CD14-positive monocyte (primary cell): ENCODE measurements at regions not wholly inside any gene's neighbourhood (a gene's known extent, or its start where the extent isn't known, plus 50 kb on each side); places are given as distances from the start of the nearest gene placed in this dataset.

ENCODE experiments used
- DNase-seq, 3 donors: peaks; one replicate each; pipeline ENCODE4 v3.0.0-alpha.2; 2011 to 2022
- H2AFZ ChIP-seq: 2 replicates; pipeline ENCODE4 v1.6.0; 2012; ENCODE audit warnings: mild to moderate bottlenecking, low read depth, low read length, inconsistent platforms; ENCODE audit not compliant: insufficient read depth, poor library complexity, severe bottlenecking
- H3K27ac ChIP-seq, 2 donors: 1 replicate in 1 of 2; 2 replicates in 1 of 2; pipeline ENCODE4 v1.5.1; 2012 to 2013; ENCODE audit warnings: low read length in 2 of 2, control low read depth in 1 of 2, inconsistent platforms in 1 of 2, low read depth in 1 of 2, mild to moderate bottlenecking in 1 of 2
- H3K27me3 ChIP-seq, 2 donors: one replicate each; pipeline versions ENCODE4 v1.6.0 to v1.6.1; 2011 to 2013; ENCODE audit warnings: low read length in 2 of 2; ENCODE audit not compliant: control insufficient read depth in 2 of 2, insufficient read depth in 2 of 2
- H3K36me3 ChIP-seq, 2 donors: replicated peaks in 1 of 2; 1 replicate in 1 of 2; 2 replicates in 1 of 2; pipeline versions ENCODE4 v1.5.1 to v1.6.1; 2012 to 2013; ENCODE audit warnings: low read length in 2 of 2, control low read depth in 1 of 2, inconsistent platforms in 1 of 2, mild to moderate bottlenecking in 1 of 2; ENCODE audit not compliant: insufficient read depth in 2 of 2, control insufficient read depth in 1 of 2
- H3K4me1 ChIP-seq, 2 donors: 1 replicate in 1 of 2; 2 replicates in 1 of 2; pipeline versions ENCODE4 v1.5.1 to v1.6.1; 2012 to 2013; ENCODE audit warnings: low read length in 2 of 2, control low read depth in 1 of 2, inconsistent platforms in 1 of 2, mild to moderate bottlenecking in 1 of 2, moderate library complexity in 1 of 2; ENCODE audit not compliant: insufficient read depth in 2 of 2, control insufficient read depth in 1 of 2
- H3K4me2 ChIP-seq: replicated peaks from 2 replicates; pipeline ENCODE3; 2012; ENCODE audit warnings: low read length, moderate library complexity, mild to moderate bottlenecking; ENCODE audit not compliant: poor library complexity, severe bottlenecking; ENCODE audit errors: extremely low read depth
- H3K4me3 ChIP-seq, 3 experiments: fragments of 200-600 bp in 1 of 3; sonication (generic) in 1 of 3; replicated peaks in 1 of 3; 1 replicate in 2 of 3; 2 replicates in 1 of 3; pipeline ENCODE4 v1.5.1; 2011 to 2013; ENCODE audit warnings: low read length in 3 of 3, mild to moderate bottlenecking in 3 of 3, control low read depth in 2 of 3, low read depth in 2 of 3, inconsistent platforms in 1 of 3, moderate library complexity in 1 of 3
- H3K79me2 ChIP-seq: 2 replicates; pipeline ENCODE4 v1.6.0; 2012; ENCODE audit warnings: mild to moderate bottlenecking, control low read depth, inconsistent platforms, low read length, moderate library complexity; ENCODE audit not compliant: insufficient read depth
- H3K9ac ChIP-seq: 2 replicates; pipeline ENCODE4 v1.6.0; 2017; ENCODE audit warnings: low read length, mild to moderate bottlenecking; ENCODE audit not compliant: insufficient read depth, poor library complexity, severe bottlenecking
- H3K9me3 ChIP-seq, 2 donors: replicated peaks in 1 of 2; 1 replicate in 1 of 2; 2 replicates in 1 of 2; pipeline versions ENCODE4 v1.5.1 to v1.6.1; 2012 to 2013; ENCODE audit warnings: low read length in 2 of 2, control low read depth in 1 of 2; ENCODE audit not compliant: control insufficient read depth in 1 of 2, insufficient read depth in 1 of 2
- H4K20me1 ChIP-seq: 2 replicates; pipeline ENCODE4 v1.6.0; 2012; ENCODE audit warnings: mild to moderate bottlenecking, low read length, control low read depth, moderate library complexity; ENCODE audit not compliant: insufficient read depth
- H3K27ac Mint-ChIP-seq, 7 donors: one replicate each; pipeline ENCODE4 v1.8.0; 2020; ENCODE audit warnings: mild to moderate bottlenecking in 7 of 7, mixed read lengths in 7 of 7, moderate library complexity in 6 of 7, inconsistent platforms in 2 of 7
- H3K27me3 Mint-ChIP-seq, 3 donors: one replicate each; pipeline ENCODE4 v1.8.0; 2021 to 2022; ENCODE audit warnings: low read depth in 3 of 3, mild to moderate bottlenecking in 3 of 3, mixed read lengths in 3 of 3, moderate library complexity in 3 of 3, inconsistent platforms in 1 of 3
- H3K36me3 Mint-ChIP-seq, 2 donors: one replicate each; pipeline ENCODE4 v1.8.0; 2020; ENCODE audit warnings: mixed read lengths in 2 of 2, inconsistent platforms in 1 of 2, mild to moderate bottlenecking in 1 of 2
- H3K4me1 Mint-ChIP-seq: one replicate; pipeline ENCODE4 v1.8.0; 2020; ENCODE audit warnings: mild to moderate bottlenecking, mixed read lengths
- H3K4me3 Mint-ChIP-seq, 2 donors: one replicate each; pipeline ENCODE4 v1.8.0; 2020; ENCODE audit warnings: mild to moderate bottlenecking in 2 of 2, mixed read lengths in 2 of 2, moderate library complexity in 1 of 2
- H3K9me3 Mint-ChIP-seq, 7 donors: one replicate each; pipeline ENCODE4 v1.8.0; 2020 to 2022; ENCODE audit warnings: mixed read lengths in 7 of 7, mild to moderate bottlenecking in 6 of 7, moderate library complexity in 6 of 7, inconsistent platforms in 2 of 7
- CTCF ChIP-seq: fragments of 200-600 bp; IDR thresholded peaks from one replicate; pipeline ENCODE4 v1.8.0; 2022; ENCODE audit warnings: antibody characterized with exemption, mild to moderate bottlenecking
- WGBS: methylation state at CpG from one replicate; pipeline ENCODE4 v1.1.5; 2013; ENCODE audit warnings: missing lambda C conversion rate; ENCODE audit not compliant: insufficient coverage; 5-methylcytosine and 5-hydroxymethylcytosine counted together
- intact Hi-C, 2 donors: fragments of 100-400 bp; cut with micrococcal nuclease; formaldehyde crosslinking; loops; one replicate each; pipeline versions ENCODE4 v1.15.0 to v1.15.1; 2023

- Mint-ChIP-seq H3K27ac (no peak overlapping the region), H3K27me3 (peaks cover 0 to 8% (median 0%) of the 10 kb centered on the region in 3 donors), H3K4me1 (no peaks in the 10 kb centered on the region), H3K4me3 (no peak overlapping the region), H3K9me3 (no peaks in the 10 kb centered on the region), H3K36me3 (no peaks in the 10 kb centered on the region)
- Histone ChIP-seq H3K27ac (no peak overlapping the region), H3K27me3 (no peaks in the 10 kb centered on the region), H3K4me1 (no peaks in the 10 kb centered on the region), H3K9me3 (no peaks in the 10 kb centered on the region), H3K4me2 (no peak overlapping the region), H3K4me3 (no peak overlapping the region), H3K9ac (no peak overlapping the region), H2AFZ (no peak overlapping the region), H3K79me2 (no peaks in the 10 kb centered on the region), H4K20me1 (no peaks in the 10 kb centered on the region), H3K36me3 (no peaks in the 10 kb centered on the region)
- DNase-seq = no peak
- TF ChIP-seq CTCF = no peak
- no CpG with 5 or more reads among the region's 4 CpGs for WGBS
- intact Hi-C loops = no loop called here
Observed at GRCh38 chrX:17932781-17933180, 71.7 kb upstream of the RAI2 start.

GRCh38 chrX:17931855-17932254 lies 70.8 kb upstream of the RAI2 start:
- Histone ChIP-seq H3K27me3 (no peaks in the 10 kb centered on the region), H3K4me1 (no peaks in the 10 kb centered on the region), H2AFZ (no peak overlapping the region), H3K4me3 (no peak overlapping the region), H3K79me2 (no peaks in the 10 kb centered on the region), H3K9ac (no peak overlapping the region), H3K36me3 (no peaks in the 10 kb centered on the region), H3K27ac (no peak overlapping the region), H4K20me1 (no peaks in the 10 kb centered on the region), H3K9me3 (no peaks in the 10 kb centered on the region), H3K4me2 (no peak overlapping the region)
- TF ChIP-seq CTCF = no peak
- Mint-ChIP-seq H3K27ac (no peak overlapping the region), H3K4me3 (no peak overlapping the region), H3K9me3 (no peaks in the 10 kb centered on the region), H3K27me3 (peaks cover 0 to 6% (median 0%) of the 10 kb centered on the region in 3 donors), H3K36me3 (no peaks in the 10 kb centered on the region), H3K4me1 (no peaks in the 10 kb centered on the region)
- 96% methylated on average over 4 of the region's 7 CpGs for WGBS
- intact Hi-C loops = no loop called here
- DNase-seq = no peak
